ENCODE measurements at regions not wholly inside any gene's neighbourhood (a gene's known extent, or its start where the extent isn't known, plus 50 kb on each side); places are given as distances from the start of the nearest gene placed in this dataset.

DNA sequence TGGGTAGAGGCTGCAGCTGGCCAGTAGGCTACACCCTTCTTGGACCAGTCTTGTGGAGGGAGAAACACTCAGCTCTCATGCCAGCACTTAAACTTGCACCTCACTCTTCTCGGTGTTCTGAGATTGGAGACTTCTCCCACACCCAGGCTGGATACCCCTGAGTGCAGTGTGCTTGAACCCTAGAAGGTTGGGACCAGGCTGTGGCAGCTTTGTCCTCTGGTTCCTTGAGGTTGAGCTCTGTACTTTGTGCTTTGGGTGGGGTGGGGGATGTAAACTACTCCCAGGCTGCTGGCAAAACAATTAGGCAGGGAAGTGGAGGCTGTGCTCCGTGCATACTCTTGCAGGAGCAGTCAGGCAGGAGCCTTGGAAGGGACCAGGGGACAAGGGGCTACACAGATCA, 143.6 kb upstream of the GNPDA2 start:
- peaks cover 6% of the 10 kb centered on the region for H3K9me3 ChIP-seq (replicated peaks; ENCODE audit: control insufficient read depth, insufficient read depth, low read length)
- ChIA-PET CTCF (no interaction called here), POLR2A (no interaction called here)
- H3K27ac ChIP-seq (ENCODE audit: insufficient read depth, low read depth, low read length), result no peak overlapping the region
- H3K4me3 ChIP-seq (replicated peaks in 1 of 3; ENCODE audit: insufficient read depth in 1 of 3, low read depth in 1 of 3, low read length in 3 of 3), result no peak overlapping the region
- no peak overlapping the region for H2AFZ ChIP-seq (ENCODE audit: low read depth, low read length)
- no peaks in the 10 kb centered on the region for H4K20me1 ChIP-seq (replicated peaks; ENCODE audit: control insufficient read depth, extremely low read depth, insufficient read depth, low read length)
- no peak overlapping the region for H3K9ac ChIP-seq (replicated peaks; ENCODE audit: extremely low read depth, insufficient read depth, low read length)
- no peaks in the 10 kb centered on the region for H3K36me3 ChIP-seq (ENCODE audit: control insufficient read depth in 2 of 2, extremely low read depth in 1 of 2, insufficient read depth in 2 of 2, low read length in 2 of 2)
- FAIRE-seq (no peak), DNase-seq (ENCODE audit: low read depth, low spot score) (no peak)
- H3K79me2 ChIP-seq (ENCODE audit: control insufficient read depth, insufficient read depth, low read length), result no peaks in the 10 kb centered on the region
- intact Hi-C loops (cut with micrococcal nuclease), result no loop called here
- no TSS peak for BruUV-seq (replicated peaks)
- TF ChIP-seq MYC (IDR thresholded peaks at IDR 0.05; ENCODE audit: low read depth, low read length) (no peak), POLR2AphosphoS5 (IDR thresholded peaks at IDR 0.05; ENCODE audit: insufficient read depth, low read depth, low read length) (no peak), JUN (IDR thresholded peaks at IDR 0.05; ENCODE audit: borderline replicate concordance, insufficient read depth, insufficient read length, low read depth) (no peak), GATA2 (IDR thresholded peaks at IDR 0.05; ENCODE audit: insufficient read depth, insufficient read length, low read depth, low read length) (no peak), EZH2 (IDR thresholded peaks at IDR 0.05; ENCODE audit: borderline replicate concordance, low read depth, low read length, severe bottlenecking) (no peak)
- TF ChIP-seq, protein P1, sequence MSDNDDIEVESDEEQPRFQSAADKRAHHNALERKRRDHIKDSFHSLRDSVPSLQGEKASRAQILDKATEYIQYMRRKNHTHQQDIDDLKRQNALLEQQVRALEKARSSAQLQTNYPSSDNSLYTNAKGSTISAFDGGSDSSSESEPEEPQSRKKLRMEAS (IDR thresholded peaks at IDR 0.05; ENCODE audit: insufficient read depth, insufficient read length), result no peak
- TF ChIP-seq, protein P2, sequence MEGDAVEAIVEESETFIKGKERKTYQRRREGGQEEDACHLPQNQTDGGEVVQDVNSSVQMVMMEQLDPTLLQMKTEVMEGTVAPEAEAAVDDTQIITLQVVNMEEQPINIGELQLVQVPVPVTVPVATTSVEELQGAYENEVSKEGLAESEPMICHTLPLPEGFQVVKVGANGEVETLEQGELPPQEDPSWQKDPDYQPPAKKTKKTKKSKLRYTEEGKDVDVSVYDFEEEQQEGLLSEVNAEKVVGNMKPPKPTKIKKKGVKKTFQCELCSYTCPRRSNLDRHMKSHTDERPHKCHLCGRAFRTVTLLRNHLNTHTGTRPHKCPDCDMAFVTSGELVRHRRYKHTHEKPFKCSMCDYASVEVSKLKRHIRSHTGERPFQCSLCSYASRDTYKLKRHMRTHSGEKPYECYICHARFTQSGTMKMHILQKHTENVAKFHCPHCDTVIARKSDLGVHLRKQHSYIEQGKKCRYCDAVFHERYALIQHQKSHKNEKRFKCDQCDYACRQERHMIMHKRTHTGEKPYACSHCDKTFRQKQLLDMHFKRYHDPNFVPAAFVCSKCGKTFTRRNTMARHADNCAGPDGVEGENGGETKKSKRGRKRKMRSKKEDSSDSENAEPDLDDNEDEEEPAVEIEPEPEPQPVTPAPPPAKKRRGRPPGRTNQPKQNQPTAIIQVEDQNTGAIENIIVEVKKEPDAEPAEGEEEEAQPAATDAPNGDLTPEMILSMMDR (IDR thresholded peaks at IDR 0.05; ENCODE audit: extremely low read depth in 1 of 2, insufficient read depth in 1 of 2, low read depth in 1 of 2, low read length in 2 of 2), result no peak
- H3K9me1 ChIP-seq (replicated peaks; ENCODE audit: control insufficient read depth, extremely low read depth, insufficient read depth, low read length), result no peaks in the 10 kb centered on the region
- no peaks in the 10 kb centered on the region for H3K4me1 ChIP-seq (ENCODE audit: control insufficient read depth, extremely low read depth, insufficient read depth, low read length)
- dilution Hi-C loops (cut with MboI; ENCODE audit: extremely low pct_ligation_motif_present, low sequenced_read_pairs), result no loop called here
- H3K4me2 ChIP-seq (ENCODE audit: insufficient read depth, low read length), result no peak overlapping the region
- H3K27me3 ChIP-seq (ENCODE audit: control insufficient read depth in 2 of 2, insufficient read depth in 2 of 2, low read length in 2 of 2), result no peaks in the 10 kb centered on the region

All from endothelial cell of umbilical vein (primary cell).